Esophagus (tissue), 2 donors: ENCODE measurements at regions not wholly inside any gene's neighbourhood (a gene's known extent, or its start where the extent isn't known, plus 50 kb on each side); places are given as distances from the start of the nearest gene placed in this dataset.

ENCODE experiments used
- H3K27ac ChIP-seq, 2 donors: one replicate each; pipeline ENCODE4 v1.5.1; 2013; ENCODE audit warnings: low read depth in 2 of 2, mild to moderate bottlenecking in 2 of 2, inconsistent platforms in 1 of 2, low read length in 1 of 2, moderate library complexity in 1 of 2
- H3K27me3 ChIP-seq, 2 donors: one replicate each; pipeline ENCODE4 v1.6.1; 2013; ENCODE audit warnings: low read length in 2 of 2, control low read depth in 1 of 2, mild to moderate bottlenecking in 1 of 2; ENCODE audit not compliant: insufficient read depth in 2 of 2, control insufficient read depth in 1 of 2
- H3K36me3 ChIP-seq, 2 donors: one replicate each; pipeline ENCODE4 v1.6.1; 2013; ENCODE audit warnings: low read length in 1 of 2; ENCODE audit not compliant: control insufficient read depth in 2 of 2, insufficient read depth in 2 of 2
- H3K4me1 ChIP-seq, 2 donors: one replicate each; pipeline ENCODE4 v1.6.1; 2013; ENCODE audit warnings: low read length in 1 of 2; ENCODE audit not compliant: control insufficient read depth in 2 of 2, insufficient read depth in 2 of 2
- H3K4me3 ChIP-seq, 2 donors: one replicate each; pipeline ENCODE4 v1.5.1; 2013; ENCODE audit warnings: low read length in 2 of 2, mild to moderate bottlenecking in 2 of 2, low read depth in 1 of 2, moderate library complexity in 1 of 2
- H3K9me3 ChIP-seq, 2 donors: one replicate each; pipeline ENCODE4 v1.6.1; 2013; ENCODE audit warnings: mild to moderate bottlenecking in 2 of 2, low read depth in 1 of 2, low read length in 1 of 2, moderate library complexity in 1 of 2; ENCODE audit not compliant: control insufficient read depth in 2 of 2, insufficient read depth in 1 of 2
- WGBS, 2 donors: extraction: QIAGEN DNeasy Blood & Tissue Kit; methylation state at CpG; one replicate each; pipeline ENCODE4 v1.1.7; 2013; 5-methylcytosine and 5-hydroxymethylcytosine counted together
- donor health status: healthy with polysubstance abuse.
- donor health status: Bipolar disorder and iron deficiency.

- Histone ChIP-seq H3K36me3 (no peaks in the 10 kb centered on the region), H3K27me3 (no peaks in the 10 kb centered on the region), H3K4me1 (no peaks in the 10 kb centered on the region), H3K9me3 (no peaks in the 10 kb centered on the region), H3K4me3 (no peak overlapping the region), H3K27ac (no peak overlapping the region)
- WGBS, 2 donors: 87 to 88% methylated on average over 4 of the region's 4 CpGs
Observed at GRCh38 chr16:17526956-17527937, 56.5 kb upstream of the XYLT1 start.

- WGBS, 2 donors: 67% methylated on average over 7 of the region's 7 CpGs
Observed at GRCh38 chr16:17524656-17525055, 53.9 kb upstream of the XYLT1 start.

GRCh38 chr16:17520561-17520960 lies 49.8 kb upstream of the XYLT1 start:
- WGBS, 2 donors: 36 to 48% methylated on average over 3 of the region's 3 CpGs
- Histone ChIP-seq H3K4me3 (no peak overlapping the region), H3K36me3 (no peaks in the 10 kb centered on the region), H3K27ac (no peak overlapping the region), H3K27me3 (no peaks in the 10 kb centered on the region), H3K4me1 (no peaks in the 10 kb centered on the region), H3K9me3 (no peaks in the 10 kb centered on the region)

More at GRCh38 chr16:17524656-17525055, 53.9 kb upstream of the XYLT1 start:
- no peak overlapping the region for H3K27ac ChIP-seq
- no peaks in the 10 kb centered on the region for H3K4me1 ChIP-seq
- H3K36me3 ChIP-seq: no peaks in the 10 kb centered on the region
- H3K27me3 ChIP-seq: no peaks in the 10 kb centered on the region
- H3K4me3 ChIP-seq: no peak overlapping the region
- no peaks in the 10 kb centered on the region for H3K9me3 ChIP-seq
